Left renal cortex interstitium (tissue), 4 donors: ENCODE measurements at regions not wholly inside any gene's neighbourhood (a gene's known extent, or its start where the extent isn't known, plus 50 kb on each side); places are given as distances from the start of the nearest gene placed in this dataset.

Experiments used
- DNase-seq, 4 donors: peaks; one replicate each; pipeline ENCODE4 v3.0.0-alpha.2; 2013; ENCODE audit warnings: low read depth in 4 of 4, low spot score in 2 of 4, missing footprints in 1 of 4

- no peak for DNase-seq
Observed at GRCh38 chr10:55400075-55400849, 599.2 kb upstream of the PCDH15 start.

- no peak for DNase-seq
Observed at GRCh38 chr10:55398497-55398882, 597.5 kb upstream of the PCDH15 start.

GRCh38 chr10:55397777-55398496 lies 596.9 kb upstream of the PCDH15 start:
- DNase-seq: no peak

- no peak for DNase-seq
Observed at GRCh38 chr10:55378196-55378595, 577.2 kb upstream of the PCDH15 start.

GRCh38 chr10:55374917-55375316 lies 573.9 kb upstream of the PCDH15 start:
- DNase-seq: no peak

GRCh38 chr10:55374060-55374459 lies 573.0 kb upstream of the PCDH15 start:
- DNase-seq: no peak

GRCh38 chr10:55369670-55370420 lies 568.8 kb upstream of the PCDH15 start:
- DNase-seq: no peak

GRCh38 chr10:55368467-55368866 lies 567.4 kb upstream of the PCDH15 start:
- DNase-seq: no peak

- DNase-seq: no peak
Observed at GRCh38 chr10:55367555-55367954, 566.5 kb upstream of the PCDH15 start.

GRCh38 chr10:55358539-55358938 lies 557.5 kb upstream of the PCDH15 start:
- DNase-seq: no peak

- no peak for DNase-seq
Observed at GRCh38 chr10:55353414-55353813, 552.4 kb upstream of the PCDH15 start.

GRCh38 chr10:55351431-55351830 lies 550.4 kb upstream of the PCDH15 start:
- DNase-seq: no peak

GRCh38 chr10:55348534-55348933 lies 547.5 kb upstream of the PCDH15 start:
- DNase-seq: no peak

- DNase-seq: no peak
Observed at GRCh38 chr10:55330486-55330885, 529.5 kb upstream of the PCDH15 start.

- DNase-seq: no peak
Observed at GRCh38 chr10:55329796-55330195, 528.8 kb upstream of the PCDH15 start.

- DNase-seq: no peak
Observed at GRCh38 chr10:55320187-55320700, 519.2 kb upstream of the PCDH15 start.

- no peak for DNase-seq
Observed at GRCh38 chr10:55311848-55312635, 511.0 kb upstream of the PCDH15 start.

GRCh38 chr10:55310143-55310542 lies 509.1 kb upstream of the PCDH15 start:
- no peak for DNase-seq

- DNase-seq: no peak
Observed at GRCh38 chr10:55305285-55305684, 504.3 kb upstream of the PCDH15 start.

GRCh38 chr10:55287346-55287745 lies 486.3 kb upstream of the PCDH15 start:
- no peak for DNase-seq
